OCI-LY7 (cell line): ENCODE measurements at regions not wholly inside any gene's neighbourhood (a gene's known extent, or its start where the extent isn't known, plus 50 kb on each side); places are given as distances from the start of the nearest gene placed in this dataset.

Experiments used
- EZH2phosphoT487 ChIP-seq: fragments of 200-600 bp; sonication (generic); IDR thresholded peaks from 2 replicates; pipeline ENCODE4 v1.6.1; 2018; ENCODE audit warnings: low read depth, borderline replicate concordance, mild to moderate bottlenecking, mixed run types, antibody characterized with exemption, low read length, moderate library complexity, mixed read lengths
- TF ChIP-seq, protein P1 (sequence below): fragments of 200-600 bp; sonication (generic); conservative IDR thresholded peaks from 2 replicates; pipeline ENCODE4 v1.5.1; 2014; ENCODE audit warnings: mild to moderate bottlenecking, antibody characterized with exemption, low read length, moderate library complexity, mixed read lengths

DNA sequence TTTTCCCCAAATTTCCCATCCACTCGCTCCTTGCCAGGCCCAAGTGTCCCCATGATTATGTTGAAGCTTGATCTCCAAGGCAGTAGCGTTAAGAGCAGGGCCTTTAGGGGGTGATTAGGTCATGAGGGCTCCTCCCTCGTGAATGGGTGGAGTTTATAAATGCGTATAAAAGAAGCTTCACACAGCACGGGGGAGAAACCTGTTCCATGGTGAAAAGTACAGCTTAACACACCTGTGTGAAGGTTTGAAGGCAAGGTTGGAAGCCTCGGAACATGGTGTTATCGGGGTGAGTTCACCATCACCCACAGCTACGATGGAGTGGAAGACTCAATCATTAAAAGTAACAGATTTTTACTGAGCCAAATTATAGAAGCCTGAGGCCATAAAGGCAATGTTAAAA lies 137.4 kb upstream of the ALKAL2 start:
- TF ChIP-seq, protein P1, sequence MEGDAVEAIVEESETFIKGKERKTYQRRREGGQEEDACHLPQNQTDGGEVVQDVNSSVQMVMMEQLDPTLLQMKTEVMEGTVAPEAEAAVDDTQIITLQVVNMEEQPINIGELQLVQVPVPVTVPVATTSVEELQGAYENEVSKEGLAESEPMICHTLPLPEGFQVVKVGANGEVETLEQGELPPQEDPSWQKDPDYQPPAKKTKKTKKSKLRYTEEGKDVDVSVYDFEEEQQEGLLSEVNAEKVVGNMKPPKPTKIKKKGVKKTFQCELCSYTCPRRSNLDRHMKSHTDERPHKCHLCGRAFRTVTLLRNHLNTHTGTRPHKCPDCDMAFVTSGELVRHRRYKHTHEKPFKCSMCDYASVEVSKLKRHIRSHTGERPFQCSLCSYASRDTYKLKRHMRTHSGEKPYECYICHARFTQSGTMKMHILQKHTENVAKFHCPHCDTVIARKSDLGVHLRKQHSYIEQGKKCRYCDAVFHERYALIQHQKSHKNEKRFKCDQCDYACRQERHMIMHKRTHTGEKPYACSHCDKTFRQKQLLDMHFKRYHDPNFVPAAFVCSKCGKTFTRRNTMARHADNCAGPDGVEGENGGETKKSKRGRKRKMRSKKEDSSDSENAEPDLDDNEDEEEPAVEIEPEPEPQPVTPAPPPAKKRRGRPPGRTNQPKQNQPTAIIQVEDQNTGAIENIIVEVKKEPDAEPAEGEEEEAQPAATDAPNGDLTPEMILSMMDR, result no peak
- TF ChIP-seq EZH2phosphoT487, result no peak
